GM12878 (cell line): ENCODE measurements at regions not wholly inside any gene's neighbourhood (a gene's known extent, or its start where the extent isn't known, plus 50 kb on each side); places are given as distances from the start of the nearest gene placed in this dataset.

Source experiments
- ATAC-seq: fragments of 200-7000 bp; cut with Tn5 transposase; 3 replicates; pipeline ENCODE4 v1.9.1; 2020; ENCODE audit warnings: mild to moderate bottlenecking, moderate library complexity
- BruUV-seq: library from RNA; stranded (reverse); fragments of 400-500 nt; replicated peaks from 2 replicates; lab custom pipeline; 2021; lab: Mats Ljungman, UMichigan
- CTCF ChIA-PET: fragments of 300-600 bp; sonication (Branson Sonifier 250); formaldehyde crosslinking; extraction: SDS; loops from one replicate; lab custom pipeline; 2021; ENCODE audit warnings: inconsistent platforms; lab: Yijun Ruan, JAX
- POLR2A ChIA-PET: fragments of 350-600 bp; formaldehyde crosslinking; extraction: SDS; loops from one replicate; lab custom pipeline; 2021; ENCODE audit warnings: inconsistent platforms; lab: Charles Lee
- RAD21 ChIA-PET: fragments of 300-600 bp; sonication (Branson Sonifier 250); formaldehyde crosslinking; loops from one replicate; lab custom pipeline; 2023; ENCODE audit warnings: antibody characterized with exemption; ENCODE audit not compliant: unreplicated experiment; lab: Charles Lee
- SMC1A ChIA-PET: fragments of 300-600 bp; sonication (Branson Sonifier 250); formaldehyde crosslinking; loops from one replicate; lab custom pipeline; 2023; ENCODE audit not compliant: unreplicated experiment, uncharacterized antibody; lab: Charles Lee
- DNase-seq: peaks from one replicate; pipeline ENCODE4 v3.0.0-alpha.2; 2011; ENCODE audit warnings: low read depth, low spot score
- FAIRE-seq: peaks from 3 replicates; lab custom pipeline; 2011; peaks lifted over from hg19 to GRCh38; lab: Jason Lieb, UNC
- H2AFZ ChIP-seq: 2 replicates; pipeline ENCODE4 v1.6.0; 2011; ENCODE audit warnings: low read depth, low read length, control low read depth; ENCODE audit not compliant: control insufficient read depth
- H3K27ac ChIP-seq: 2 replicates; pipeline ENCODE4 v1.5.1; 2011; ENCODE audit warnings: control low read depth; ENCODE audit not compliant: control insufficient read depth, insufficient read depth
- H3K27me3 ChIP-seq, 2 experiments: replicated peaks in 1 of 2; 2 replicates each; pipeline versions ENCODE4 v1.6.0 to v1.6.1; 2011; ENCODE audit warnings: low read length in 1 of 2; ENCODE audit not compliant: control insufficient read depth in 2 of 2, insufficient read depth in 2 of 2
- H3K36me3 ChIP-seq, 2 experiments: 2 replicates each; pipeline ENCODE4 v1.5.1; 2011; ENCODE audit warnings: low read length in 1 of 2; ENCODE audit not compliant: control insufficient read depth in 2 of 2, insufficient read depth in 2 of 2
- H3K4me1 ChIP-seq: 2 replicates; pipeline ENCODE4 v1.6.1; 2011; ENCODE audit warnings: mild to moderate bottlenecking, low read length, moderate library complexity, mixed read lengths; ENCODE audit not compliant: control insufficient read depth, insufficient read depth
- H3K4me2 ChIP-seq: 2 replicates; pipeline ENCODE4 v1.6.0; 2011; ENCODE audit warnings: control low read depth; ENCODE audit not compliant: control insufficient read depth, insufficient read depth
- H3K4me3 ChIP-seq: fragments of 200-600 bp; sonication (generic); 2 replicates; pipeline ENCODE4 v1.5.1; 2016
- H3K79me2 ChIP-seq: 2 replicates; pipeline ENCODE4 v1.6.0; 2011; ENCODE audit warnings: low read length; ENCODE audit not compliant: control insufficient read depth, insufficient read depth
- H3K9ac ChIP-seq: 2 replicates; pipeline ENCODE4 v1.8.0; 2011; ENCODE audit warnings: low read length, control low read depth, mixed read lengths; ENCODE audit not compliant: control insufficient read depth, insufficient read depth
- H3K9me3 ChIP-seq: replicated peaks from 3 replicates; pipeline ENCODE4 v1.5.1; 2011; ENCODE audit warnings: mild to moderate bottlenecking, low read length; ENCODE audit not compliant: control insufficient read depth, insufficient read depth
- H4K20me1 ChIP-seq: 2 replicates; pipeline ENCODE4 v1.6.0; 2011; ENCODE audit not compliant: control insufficient read depth, insufficient read depth
- CEBPZ ChIP-seq: fragments of 150-350 bp; IDR thresholded peaks from 2 replicates; pipeline ENCODE4 v1.6.1; 2016; ENCODE audit warnings: low read depth, low read length
- ELK1 ChIP-seq: IDR thresholded peaks from 2 replicates; pipeline ENCODE4 v1.6.1; 2012; ENCODE audit warnings: low read depth, low read length, improper control_type of control experiment
- IRF5 ChIP-seq: fragments of 450-650 bp; IDR thresholded peaks from 2 replicates; pipeline ENCODE4 v1.6.1; 2017; ENCODE audit warnings: borderline replicate concordance
- MLLT1 ChIP-seq: fragments of 450-650 bp; IDR thresholded peaks from 2 replicates; pipeline ENCODE4 v1.6.1; 2016; ENCODE audit warnings: mild to moderate bottlenecking
- MYB ChIP-seq: fragments of 150-350 bp; IDR thresholded peaks from 2 replicates; pipeline ENCODE4 v1.6.1; 2014; ENCODE audit warnings: mild to moderate bottlenecking, low read depth, low read length, borderline replicate concordance
- SMC3 ChIP-seq: IDR thresholded peaks from 2 replicates; pipeline ENCODE4 v1.6.1; 2011; ENCODE audit warnings: low read length, improper control_type of control experiment, borderline replicate concordance
- WRNIP1 ChIP-seq: IDR thresholded peaks from 2 replicates; pipeline ENCODE4 v1.6.1; 2011; ENCODE audit warnings: low read depth, low read length, improper control_type of control experiment, borderline replicate concordance
- YY1 ChIP-seq: IDR thresholded peaks from 2 replicates; pipeline ENCODE4 v1.6.1; 2011; ENCODE audit warnings: low read depth, mild to moderate bottlenecking, low read length
- ZBTB4 ChIP-seq: fragments of 450-650 bp; formaldehyde crosslinking; IDR thresholded peaks from 2 replicates; pipeline ENCODE4 v1.4.0; 2022; ENCODE audit warnings: mild to moderate bottlenecking, moderate library complexity
- ZNF622 ChIP-seq: fragments of 450-650 bp; IDR thresholded peaks from 2 replicates; pipeline ENCODE4 v1.6.1; 2017; ENCODE audit warnings: mild to moderate bottlenecking, inconsistent platforms
- WGBS: methylation state at CpG from one replicate; pipeline ENCODE4 v1.1.6; 2016; ENCODE audit warnings: low lambda C conversion rate; ENCODE audit not compliant: insufficient replicate concordance, insufficient coverage; ENCODE audit errors: missing lambda C conversion rate; 5-methylcytosine and 5-hydroxymethylcytosine counted together
- in situ Hi-C: fragments of 300-500 bp; cut with MboI; formaldehyde crosslinking; loops from 9 replicates; pipeline ENCODE4 v1.14.3; 2018; ENCODE audit warnings: mixed read lengths
- intact Hi-C: fragments of 100-400 bp; cut with micrococcal nuclease; formaldehyde crosslinking; loops from one replicate; pipeline ENCODE4 v1.14.2; 2022; ENCODE audit not compliant: unreplicated experiment

GRCh38 chr3:151538456-151539393 is 77.9 kb upstream of the IGSF10 start:
- Histone ChIP-seq H3K9ac (no peak overlapping the region), H3K27me3 (no peaks in the 10 kb centered on the region), H3K27ac (no peak overlapping the region), H3K79me2 (no peaks in the 10 kb centered on the region), H2AFZ (no peak overlapping the region), H3K4me2 (no peak overlapping the region), H4K20me1 (no peaks in the 10 kb centered on the region), H3K36me3 (no peaks in the 10 kb centered on the region), H3K4me3 (no peak overlapping the region), H3K9me3 (no peaks in the 10 kb centered on the region), H3K4me1 (no peaks in the 10 kb centered on the region)
- intact Hi-C loops = no loop called here
- ChIA-PET CTCF (no interaction called here), POLR2A (no interaction called here), RAD21 (no interaction called here), SMC1A (no interaction called here)
- TF ChIP-seq ZNF622 (no peak), IRF5 (no peak), MYB (no peak), CEBPZ (no peak), ZBTB4 (no peak), YY1 (no peak), SMC3 (no peak), ELK1 (no peak), WRNIP1 (no peak), MLLT1 (no peak)
- in situ Hi-C loops = no loop called here
- DNase-seq (no peak), ATAC-seq (no peak), FAIRE-seq (no peak)
- WGBS = 32% methylated on average over 15 of the region's 15 CpGs
- BruUV-seq = no TSS peak
